OCI-LY1 (cell line): ENCODE measurements at regions not wholly inside any gene's neighbourhood (a gene's known extent, or its start where the extent isn't known, plus 50 kb on each side); places are given as distances from the start of the nearest gene placed in this dataset.

Experiments
- H2AFZ ChIP-seq: fragments of 200-600 bp; sonication (generic), shearing (Covaris generic); 2 replicates; pipeline ENCODE4 v1.6.0; 2014; ENCODE audit warnings: antibody characterized with exemption, mild to moderate bottlenecking, low read length
- H3F3A ChIP-seq: fragments of 200-600 bp; sonication (generic), shearing (Covaris generic); 2 replicates; pipeline ENCODE4 v1.6.0; 2014; ENCODE audit warnings: mild to moderate bottlenecking, antibody characterized with exemption, low read length, moderate library complexity; ENCODE audit not compliant: insufficient read depth
- H3K27ac ChIP-seq: fragments of 200-600 bp; sonication (generic); 2 replicates; pipeline ENCODE4 v1.5.1; 2014; ENCODE audit warnings: low read length, mixed run types, mild to moderate bottlenecking, low read depth; ENCODE audit not compliant: poor library complexity, severe bottlenecking
- H3K27me3 ChIP-seq: fragments of 200-600 bp; sonication (generic); 2 replicates; pipeline ENCODE4 v1.6.0; 2014; ENCODE audit warnings: antibody characterized with exemption, mild to moderate bottlenecking, low read length, moderate library complexity; ENCODE audit not compliant: insufficient read depth
- H3K36me3 ChIP-seq: fragments of 200-600 bp; sonication (generic); 2 replicates; pipeline ENCODE4 v1.6.1; 2014; ENCODE audit warnings: mild to moderate bottlenecking, antibody characterized with exemption, low read length, moderate library complexity, mixed read lengths; ENCODE audit not compliant: insufficient read depth
- H3K4me1 ChIP-seq: fragments of 200-600 bp; sonication (generic); 2 replicates; pipeline ENCODE4 v1.5.1; 2014; ENCODE audit warnings: mild to moderate bottlenecking, low read length, moderate library complexity; ENCODE audit not compliant: insufficient read depth, severe bottlenecking
- H3K4me2 ChIP-seq: fragments of 200-600 bp; sonication (generic), shearing (Covaris generic); 2 replicates; pipeline ENCODE4 v1.6.1; 2014; ENCODE audit warnings: low read length
- H3K4me3 ChIP-seq: fragments of 200-600 bp; sonication (generic); 2 replicates; pipeline ENCODE4 v1.5.1; 2014; ENCODE audit warnings: low read length, low read depth, mild to moderate bottlenecking, mixed read lengths; ENCODE audit not compliant: poor library complexity, severe bottlenecking
- H3K79me2 ChIP-seq: fragments of 200-600 bp; shearing (Covaris generic); 2 replicates; pipeline ENCODE4 v1.6.1; 2016; ENCODE audit warnings: mixed run types, low read length, mixed read lengths; ENCODE audit not compliant: insufficient read depth
- H3K9ac ChIP-seq: fragments of 200-600 bp; sonication (generic), shearing (Covaris generic); 2 replicates; pipeline ENCODE4 v1.6.1; 2014; ENCODE audit warnings: mild to moderate bottlenecking, low read length, mixed read lengths
- H3K9me2 ChIP-seq: fragments of 200-600 bp; sonication (generic), shearing (Covaris generic); 2 replicates; pipeline ENCODE4 v1.6.1; 2014; ENCODE audit warnings: low read depth, mild to moderate bottlenecking, low read length, mixed read lengths
- H3K9me3 ChIP-seq: fragments of 200-600 bp; shearing (Covaris generic); 2 replicates; pipeline ENCODE4 v1.6.1; 2014; ENCODE audit warnings: low read length, mixed read lengths
- H4K20me1 ChIP-seq: fragments of 200-600 bp; sonication (generic), shearing (Covaris generic); 2 replicates; pipeline ENCODE4 v1.6.0; 2016; ENCODE audit warnings: mild to moderate bottlenecking, low read length; ENCODE audit not compliant: insufficient read depth
- EZH2 ChIP-seq: fragments of 200-600 bp; sonication (generic), shearing (Covaris generic); IDR thresholded peaks from 2 replicates; pipeline ENCODE4 v1.8.0; 2017; ENCODE audit warnings: borderline replicate concordance, mixed run types, mild to moderate bottlenecking, antibody characterized with exemption, low read length, moderate library complexity, mixed read lengths
- TF ChIP-seq, protein P1 (sequence below): fragments of 200-600 bp; sonication (generic), shearing (Covaris generic); IDR thresholded peaks from 2 replicates; pipeline ENCODE4 v1.5.1; 2017; ENCODE audit warnings: mild to moderate bottlenecking, antibody characterized with exemption, low read length, moderate library complexity, mixed read lengths

DNA sequence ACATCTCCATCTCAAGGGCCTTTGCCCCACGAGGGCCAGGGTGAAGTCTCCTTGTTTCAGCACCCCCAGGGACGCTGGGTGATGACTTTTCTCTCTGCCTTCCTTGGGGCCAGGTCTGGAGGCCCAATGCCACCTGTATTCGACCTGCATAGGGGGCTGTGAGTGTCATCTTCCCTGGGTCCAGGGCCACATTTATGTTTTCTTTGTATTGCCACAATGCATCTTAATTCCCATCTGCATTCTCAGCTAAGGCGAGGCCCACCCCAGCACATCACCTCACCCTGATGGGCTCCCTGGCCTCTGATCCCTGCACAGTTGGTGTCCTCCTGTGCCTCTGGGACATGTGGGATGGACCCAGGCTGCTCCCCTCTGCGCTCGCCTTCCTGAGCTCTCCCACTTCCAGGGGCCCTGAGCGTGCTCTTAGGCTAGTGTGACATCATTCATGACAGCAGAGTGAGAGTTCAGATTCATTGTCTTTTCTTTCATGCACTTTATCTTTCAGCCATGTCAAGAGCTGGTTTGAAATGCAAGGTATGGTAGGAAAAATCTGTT lies 122.0 kb upstream of the COPS8 start:
- Histone ChIP-seq H3K4me2 (no peak overlapping the region), H3K9me3 (no peaks in the 10 kb centered on the region), H3F3A (no peaks in the 10 kb centered on the region), H3K27ac (no peak overlapping the region), H3K4me3 (no peak overlapping the region), H2AFZ (no peak overlapping the region), H3K79me2 (no peaks in the 10 kb centered on the region), H4K20me1 (no peaks in the 10 kb centered on the region), H3K9me2 (no peaks in the 10 kb centered on the region), H3K4me1 (no peaks in the 10 kb centered on the region), H3K36me3 (no peaks in the 10 kb centered on the region), H3K9ac (no peak overlapping the region), H3K27me3 (peaks cover 7% of the 10 kb centered on the region; the same call in 1 of the 2 replicates)
- TF ChIP-seq, protein P1, sequence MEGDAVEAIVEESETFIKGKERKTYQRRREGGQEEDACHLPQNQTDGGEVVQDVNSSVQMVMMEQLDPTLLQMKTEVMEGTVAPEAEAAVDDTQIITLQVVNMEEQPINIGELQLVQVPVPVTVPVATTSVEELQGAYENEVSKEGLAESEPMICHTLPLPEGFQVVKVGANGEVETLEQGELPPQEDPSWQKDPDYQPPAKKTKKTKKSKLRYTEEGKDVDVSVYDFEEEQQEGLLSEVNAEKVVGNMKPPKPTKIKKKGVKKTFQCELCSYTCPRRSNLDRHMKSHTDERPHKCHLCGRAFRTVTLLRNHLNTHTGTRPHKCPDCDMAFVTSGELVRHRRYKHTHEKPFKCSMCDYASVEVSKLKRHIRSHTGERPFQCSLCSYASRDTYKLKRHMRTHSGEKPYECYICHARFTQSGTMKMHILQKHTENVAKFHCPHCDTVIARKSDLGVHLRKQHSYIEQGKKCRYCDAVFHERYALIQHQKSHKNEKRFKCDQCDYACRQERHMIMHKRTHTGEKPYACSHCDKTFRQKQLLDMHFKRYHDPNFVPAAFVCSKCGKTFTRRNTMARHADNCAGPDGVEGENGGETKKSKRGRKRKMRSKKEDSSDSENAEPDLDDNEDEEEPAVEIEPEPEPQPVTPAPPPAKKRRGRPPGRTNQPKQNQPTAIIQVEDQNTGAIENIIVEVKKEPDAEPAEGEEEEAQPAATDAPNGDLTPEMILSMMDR: no peak

DNA sequence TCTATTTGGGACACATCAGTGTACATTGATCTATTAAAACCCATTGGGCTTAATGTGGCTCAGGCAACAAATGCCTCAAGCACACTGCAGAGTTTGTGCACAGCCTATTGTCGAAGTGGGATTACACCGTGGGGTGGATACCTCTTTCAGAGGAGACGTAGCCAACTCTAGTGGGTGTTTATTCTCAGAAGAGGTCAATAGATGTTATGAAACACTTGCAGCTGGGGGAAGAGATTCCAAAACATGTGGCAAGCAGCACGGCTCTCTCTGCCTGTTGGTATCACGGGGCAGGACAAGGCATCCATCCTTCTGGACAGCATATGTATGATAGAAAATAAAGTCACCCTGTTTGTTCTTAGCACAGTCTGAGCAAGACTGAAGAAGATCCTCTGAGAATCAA lies 121.4 kb upstream of the COPS8 start:
- Histone ChIP-seq H3K9me2 (no peaks in the 10 kb centered on the region), H3K9ac (no peak overlapping the region), H3K79me2 (no peaks in the 10 kb centered on the region), H3K4me2 (no peak overlapping the region), H3F3A (no peaks in the 10 kb centered on the region), H3K4me1 (peaks cover 5% of the 10 kb centered on the region), H3K36me3 (no peaks in the 10 kb centered on the region), H3K4me3 (no peak overlapping the region), H2AFZ (no peak overlapping the region), H3K27me3 (peaks cover 7% of the 10 kb centered on the region; the same call in 1 of the 2 replicates), H3K27ac (no peak overlapping the region), H3K9me3 (no peaks in the 10 kb centered on the region), H4K20me1 (no peaks in the 10 kb centered on the region)
- TF ChIP-seq, protein P1: no peak
- no peak for TF ChIP-seq EZH2

DNA sequence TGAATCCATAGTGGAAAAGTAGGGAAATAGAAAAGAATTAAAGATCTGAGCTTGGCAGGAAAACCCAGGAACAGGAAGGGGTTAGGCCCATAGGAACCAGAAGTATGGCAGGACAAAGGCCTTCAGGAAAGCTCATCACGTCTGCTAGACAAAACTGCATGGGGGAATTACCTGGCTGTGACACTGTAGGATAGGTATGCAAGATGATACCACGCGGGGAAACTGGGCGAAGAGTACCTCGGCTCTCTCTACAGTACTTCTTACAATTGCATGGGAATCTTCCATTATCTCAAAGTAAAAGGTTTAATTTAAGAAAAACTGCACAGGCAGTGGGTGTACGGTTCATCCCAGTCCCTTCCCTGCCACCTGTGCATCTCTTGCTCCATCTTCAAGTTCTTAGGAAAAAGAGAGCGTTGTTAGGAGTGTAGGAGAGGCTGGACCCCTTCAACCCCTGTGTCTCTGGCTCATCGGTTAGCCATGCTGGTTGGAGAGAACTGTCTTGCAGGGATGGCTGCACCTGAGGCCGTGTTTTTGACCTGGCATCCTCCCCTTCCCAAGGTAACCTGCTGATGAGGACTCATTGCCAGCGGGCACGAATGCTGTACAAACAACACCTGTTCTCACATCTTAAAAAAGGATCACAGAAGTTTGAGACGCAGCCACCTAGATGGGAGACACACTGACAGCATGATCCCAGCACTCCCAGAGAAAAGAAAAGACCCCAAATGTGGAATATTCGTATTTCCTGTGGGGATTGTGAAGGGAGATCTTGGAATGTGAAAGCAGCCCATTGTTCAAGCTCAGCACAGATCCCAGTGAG lies 120.5 kb upstream of the COPS8 start:
- no peak overlapping the region for H3K27ac ChIP-seq
- H3K4me2 ChIP-seq: no peak overlapping the region
- H4K20me1 ChIP-seq: no peaks in the 10 kb centered on the region
- H3K9me2 ChIP-seq: no peaks in the 10 kb centered on the region
- H3K4me3 ChIP-seq: no peak overlapping the region
- TF ChIP-seq EZH2: no peak
- TF ChIP-seq, protein P1: no peak
- H3F3A ChIP-seq: no peaks in the 10 kb centered on the region
- H2AFZ ChIP-seq: no peak overlapping the region
- no peaks in the 10 kb centered on the region for H3K9me3 ChIP-seq
- no peaks in the 10 kb centered on the region for H3K79me2 ChIP-seq
- no peaks in the 10 kb centered on the region for H3K36me3 ChIP-seq
- H3K4me1 ChIP-seq: peaks cover 13% of the 10 kb centered on the region
- peaks cover 4% of the 10 kb centered on the region; the same call in 1 of the 2 replicates for H3K27me3 ChIP-seq
- no peak overlapping the region for H3K9ac ChIP-seq
